ENCODE measurements at regions not wholly inside any gene's neighbourhood (a gene's known extent, or its start where the extent isn't known, plus 50 kb on each side); places are given as distances from the start of the nearest gene placed in this dataset.
"Not testable (repeated sequence)": the region's sequence is repeated elsewhere in the genome, so short reads cannot be mapped to it uniquely, and the experiment has no call there.

DNA sequence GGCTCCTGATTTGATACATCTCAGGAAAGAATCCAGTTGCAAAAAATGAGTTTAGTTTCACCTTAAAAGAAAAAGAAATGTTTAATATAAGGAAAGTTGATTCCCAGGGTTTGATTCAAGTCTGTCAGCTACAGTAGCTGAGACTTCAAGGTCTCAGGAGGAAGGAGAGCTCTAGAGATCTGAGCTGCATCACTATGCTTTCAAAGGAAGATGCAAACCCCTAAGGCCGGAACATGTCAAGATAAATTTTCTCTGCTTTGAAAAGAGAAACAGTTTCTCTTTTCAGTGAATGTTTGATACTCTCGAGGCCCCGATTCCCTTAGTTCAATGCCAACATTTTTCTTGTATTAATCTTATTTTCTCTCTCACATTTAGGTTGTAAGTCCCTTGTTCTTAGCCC is 128.6 kb downstream of the RGPD3 start:
- no peaks in the 10 kb centered on the region for H3K36me3 Mint-ChIP-seq

DNA sequence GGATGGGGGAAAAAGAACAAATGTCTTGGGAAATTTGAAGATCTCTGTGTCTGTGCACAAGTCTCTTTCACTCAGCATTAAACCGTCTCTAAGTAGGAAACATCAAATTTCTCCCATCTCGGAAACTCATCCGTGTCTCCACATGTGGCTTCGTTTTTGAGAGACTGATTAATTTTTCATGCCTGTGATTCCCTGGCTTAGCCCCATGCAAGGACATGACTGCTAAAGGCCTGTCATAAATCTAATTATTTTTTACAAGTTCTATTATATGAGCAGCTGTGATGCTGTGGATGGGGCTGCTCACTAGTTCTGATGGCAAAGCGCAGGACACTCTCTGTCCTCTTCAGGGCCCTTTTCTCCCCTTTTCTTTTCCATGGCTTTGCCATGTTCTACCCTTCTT is 129.1 kb downstream of the RGPD3 start:
- Mint-ChIP-seq H3K4me1 (peaks cover 33% of the 10 kb centered on the region), H3K27ac (peak overlapping the region; percentile 18), H3K27me3 (ENCODE audit: low read depth) (no peaks in the 10 kb centered on the region), H3K36me3 (no peaks in the 10 kb centered on the region), H3K9me3 (peaks cover 4% of the 10 kb centered on the region), H3K4me3 (no peak overlapping the region)
- no peak for DNase-seq (ENCODE audit: low spot score in 2 of 2, unreplicated experiment in 2 of 2)
- TF ChIP-seq, protein P1, sequence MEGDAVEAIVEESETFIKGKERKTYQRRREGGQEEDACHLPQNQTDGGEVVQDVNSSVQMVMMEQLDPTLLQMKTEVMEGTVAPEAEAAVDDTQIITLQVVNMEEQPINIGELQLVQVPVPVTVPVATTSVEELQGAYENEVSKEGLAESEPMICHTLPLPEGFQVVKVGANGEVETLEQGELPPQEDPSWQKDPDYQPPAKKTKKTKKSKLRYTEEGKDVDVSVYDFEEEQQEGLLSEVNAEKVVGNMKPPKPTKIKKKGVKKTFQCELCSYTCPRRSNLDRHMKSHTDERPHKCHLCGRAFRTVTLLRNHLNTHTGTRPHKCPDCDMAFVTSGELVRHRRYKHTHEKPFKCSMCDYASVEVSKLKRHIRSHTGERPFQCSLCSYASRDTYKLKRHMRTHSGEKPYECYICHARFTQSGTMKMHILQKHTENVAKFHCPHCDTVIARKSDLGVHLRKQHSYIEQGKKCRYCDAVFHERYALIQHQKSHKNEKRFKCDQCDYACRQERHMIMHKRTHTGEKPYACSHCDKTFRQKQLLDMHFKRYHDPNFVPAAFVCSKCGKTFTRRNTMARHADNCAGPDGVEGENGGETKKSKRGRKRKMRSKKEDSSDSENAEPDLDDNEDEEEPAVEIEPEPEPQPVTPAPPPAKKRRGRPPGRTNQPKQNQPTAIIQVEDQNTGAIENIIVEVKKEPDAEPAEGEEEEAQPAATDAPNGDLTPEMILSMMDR (IDR thresholded peaks at IDR 0.05; ENCODE audit: unreplicated experiment): no peak

More for the DNA sequence above, 128.6 kb downstream of the RGPD3 start:
- DNase-seq (ENCODE audit: low spot score in 2 of 2, unreplicated experiment in 2 of 2): no peak
- Mint-ChIP-seq H3K9me3 (peaks cover 4% of the 10 kb centered on the region), H3K27ac (peak overlapping the region; percentile 49), H3K4me3 (no peak overlapping the region), H3K27me3 (ENCODE audit: low read depth) (no peaks in the 10 kb centered on the region), H3K4me1 (peaks cover 28% of the 10 kb centered on the region)
- TF ChIP-seq, protein P1 (IDR thresholded peaks at IDR 0.05; ENCODE audit: unreplicated experiment): no peak

DNA sequence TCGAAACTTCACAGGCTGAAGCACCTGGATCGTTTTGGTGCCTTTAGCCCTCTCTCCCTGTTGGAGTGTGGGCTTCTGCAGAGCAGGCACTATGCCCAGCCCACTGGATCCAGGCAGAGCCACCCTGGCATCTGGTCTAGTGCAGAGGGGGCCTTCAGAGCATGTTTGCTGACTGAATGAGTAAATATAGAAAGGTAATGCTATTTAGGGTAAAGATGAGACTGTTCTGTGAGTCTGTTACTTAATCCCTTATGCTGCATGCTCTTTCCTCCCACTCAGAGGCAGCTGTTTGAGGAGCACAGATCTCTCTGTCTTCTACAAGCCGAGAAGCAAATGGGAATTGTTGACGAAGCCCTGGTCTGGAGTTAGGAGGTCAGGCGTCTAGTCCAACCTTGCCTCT is 130.2 kb downstream of the RGPD3 start:
- Mint-ChIP-seq H3K4me1 (peaks cover 34% of the 10 kb centered on the region), H3K27me3 (ENCODE audit: low read depth) (no peaks in the 10 kb centered on the region), H3K36me3 (peaks cover 3% of the 10 kb centered on the region), H3K9me3 (peaks cover 3% of the 10 kb centered on the region), H3K27ac (no peak overlapping the region), H3K4me3 (no peak overlapping the region)
- DNase-seq (ENCODE audit: low spot score in 2 of 2, unreplicated experiment in 2 of 2): no peak
- TF ChIP-seq, protein P1 (IDR thresholded peaks at IDR 0.05; ENCODE audit: unreplicated experiment): no peak

DNA sequence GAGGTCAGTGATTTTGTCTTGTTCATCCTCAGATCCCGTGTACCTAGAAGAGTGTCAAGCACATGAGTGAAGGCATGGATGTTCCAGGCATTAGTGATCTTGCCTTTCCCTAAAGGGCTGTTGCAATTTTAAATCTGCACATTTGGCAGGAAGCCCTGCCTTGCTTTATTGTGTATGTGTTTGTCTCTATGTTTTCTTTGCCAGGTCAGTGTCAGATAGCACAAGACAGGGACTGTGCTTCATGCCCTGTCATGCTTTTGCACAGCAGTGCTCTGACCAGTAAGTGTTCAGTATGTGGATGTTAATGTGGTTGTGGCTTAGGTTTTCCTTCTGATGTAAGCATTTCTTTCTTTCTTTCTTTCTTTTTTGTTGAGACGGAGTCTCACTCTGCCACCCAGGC is 131.5 kb downstream of the RGPD3 start:
- Mint-ChIP-seq H3K9me3 (peaks cover 9% of the 10 kb centered on the region), H3K27ac (no peak overlapping the region), H3K4me3 (no peak overlapping the region), H3K36me3 (peaks cover 6% of the 10 kb centered on the region), H3K27me3 (ENCODE audit: low read depth) (no peaks in the 10 kb centered on the region), H3K4me1 (peaks cover 34% of the 10 kb centered on the region)
- TF ChIP-seq, protein P1 (IDR thresholded peaks at IDR 0.05; ENCODE audit: unreplicated experiment): no peak
- DNase-seq (ENCODE audit: low spot score in 2 of 2, unreplicated experiment in 2 of 2): no peak

DNA sequence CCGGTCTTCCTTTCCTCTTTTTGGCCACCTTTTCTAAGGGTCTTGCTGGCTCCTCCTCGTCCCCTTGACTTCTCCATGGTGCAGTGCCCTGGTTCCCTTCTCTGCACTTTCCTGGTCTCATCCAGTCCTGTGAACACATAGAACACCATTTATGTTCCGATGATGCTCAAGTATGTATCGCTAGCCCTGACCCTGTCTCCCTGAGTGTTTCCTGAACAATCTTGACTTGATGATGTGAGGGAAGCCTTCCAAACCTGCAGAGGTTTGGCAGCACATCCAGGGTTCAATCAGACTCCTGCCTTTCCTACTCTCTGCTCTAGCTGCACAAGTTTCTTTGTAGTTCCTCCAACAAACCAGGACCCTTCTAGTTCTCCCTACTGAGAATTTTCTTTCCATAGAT is 132.1 kb downstream of the RGPD3 start:
- TF ChIP-seq, protein P1 (IDR thresholded peaks at IDR 0.05; ENCODE audit: unreplicated experiment): no peak
- H3K36me3 Mint-ChIP-seq: peaks cover 6% of the 10 kb centered on the region
- H3K27me3 Mint-ChIP-seq (ENCODE audit: low read depth): no peaks in the 10 kb centered on the region
- peaks cover 9% of the 10 kb centered on the region for H3K9me3 Mint-ChIP-seq
- H3K4me1 Mint-ChIP-seq: peaks cover 34% of the 10 kb centered on the region
- no peak overlapping the region for H3K4me3 Mint-ChIP-seq
- DNase-seq (ENCODE audit: low spot score in 2 of 2, unreplicated experiment in 2 of 2): no peak
- H3K27ac Mint-ChIP-seq: no peak overlapping the region

DNA sequence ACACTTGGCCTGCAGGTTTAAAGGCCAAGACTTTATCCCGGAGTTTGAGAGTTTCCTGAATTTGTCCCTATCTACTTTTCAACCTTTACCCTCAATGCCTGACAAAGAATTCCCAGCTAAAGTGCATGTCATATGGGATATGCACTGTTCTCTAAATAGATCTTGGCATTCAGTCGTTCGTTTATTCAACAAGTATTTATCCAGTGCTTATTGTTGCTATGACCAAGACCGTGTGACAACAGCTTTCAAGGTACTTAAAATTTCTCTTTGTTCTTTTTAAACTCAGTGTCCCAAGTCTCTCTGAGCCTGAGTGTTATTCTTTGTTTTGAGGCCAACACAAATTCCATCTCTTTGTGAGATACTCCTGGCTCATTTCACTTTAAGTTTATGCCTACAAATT is 133.4 kb downstream of the RGPD3 start:
- peak overlapping the region; percentile 17 for H3K27ac Mint-ChIP-seq
- DNase-seq (ENCODE audit: low spot score in 2 of 2, unreplicated experiment in 2 of 2): no peak

DNA sequence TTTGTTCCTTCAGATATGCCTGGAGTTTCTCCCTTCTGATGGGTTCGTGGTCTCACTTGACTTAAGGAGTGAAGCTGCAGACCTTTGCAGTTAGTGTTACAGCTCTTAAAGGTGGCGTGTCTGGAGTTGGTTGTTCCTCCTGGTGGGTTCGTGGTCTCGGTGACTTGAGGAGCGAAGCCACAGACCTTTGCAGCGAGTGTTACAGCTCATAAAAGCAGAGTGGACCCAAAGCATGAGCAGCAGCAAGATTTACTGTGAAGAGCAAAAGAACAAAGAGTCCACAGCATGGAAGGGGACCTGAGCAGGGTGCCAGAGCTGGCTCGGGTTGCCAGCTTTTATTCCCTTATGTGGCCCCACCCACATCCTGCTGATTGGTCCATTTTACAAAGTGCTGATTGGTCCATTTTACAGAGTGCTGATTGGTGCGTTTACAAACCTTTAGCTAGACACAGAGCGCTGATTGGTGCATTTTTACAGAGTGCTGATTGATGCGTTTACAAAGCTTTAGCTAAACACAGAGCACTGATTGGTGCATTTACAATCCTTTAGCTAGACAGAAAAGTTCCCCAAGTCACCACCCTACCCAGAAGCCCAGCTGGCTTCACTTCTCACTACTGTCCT is 134.8 kb downstream of the RGPD3 start:
- H3K27me3 Mint-ChIP-seq (ENCODE audit: low read depth); H3K4me3 Mint-ChIP-seq; DNase-seq (ENCODE audit: low spot score in 2 of 2, unreplicated experiment in 2 of 2); H3K27ac Mint-ChIP-seq: not testable (repeated sequence)
- Mint-ChIP-seq H3K4me1 (peaks cover 33% of the 10 kb centered on the region), H3K36me3 (peaks cover 10% of the 10 kb centered on the region), H3K9me3 (peaks cover 25% of the 10 kb centered on the region)

More for the DNA sequence above, 133.4 kb downstream of the RGPD3 start:
- Mint-ChIP-seq H3K27me3 (ENCODE audit: low read depth) (no peaks in the 10 kb centered on the region), H3K9me3 (peaks cover 20% of the 10 kb centered on the region), H3K4me3 (no peak overlapping the region), H3K4me1 (peaks cover 40% of the 10 kb centered on the region), H3K36me3 (peaks cover 10% of the 10 kb centered on the region)
- TF ChIP-seq, protein P1 (IDR thresholded peaks at IDR 0.05; ENCODE audit: unreplicated experiment): no peak
